ENCODE measurements at regions not wholly inside any gene's neighbourhood (a gene's known extent, or its start where the extent isn't known, plus 50 kb on each side); places are given as distances from the start of the nearest gene placed in this dataset.

DNA sequence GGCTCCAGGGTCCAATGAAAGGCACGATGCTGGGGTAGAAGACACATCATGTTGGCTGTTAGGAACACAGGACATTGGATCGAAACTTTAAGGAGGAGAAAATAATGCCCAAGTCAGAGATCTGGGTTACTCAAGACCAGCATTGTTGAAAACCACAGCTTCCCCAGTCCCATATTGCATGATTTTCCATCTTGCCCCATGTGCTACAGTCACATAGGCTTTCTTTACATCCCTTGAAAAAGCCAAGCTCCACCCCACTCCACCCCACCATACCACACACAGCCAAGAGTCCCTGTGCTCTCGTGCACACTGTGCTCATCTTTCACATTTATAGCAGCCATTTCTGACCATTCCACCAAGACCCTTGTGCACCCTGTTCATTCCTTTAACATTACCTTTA, 636.2 kb downstream of the DIAPH3 start:
- DNase-seq, result no peak

DNA sequence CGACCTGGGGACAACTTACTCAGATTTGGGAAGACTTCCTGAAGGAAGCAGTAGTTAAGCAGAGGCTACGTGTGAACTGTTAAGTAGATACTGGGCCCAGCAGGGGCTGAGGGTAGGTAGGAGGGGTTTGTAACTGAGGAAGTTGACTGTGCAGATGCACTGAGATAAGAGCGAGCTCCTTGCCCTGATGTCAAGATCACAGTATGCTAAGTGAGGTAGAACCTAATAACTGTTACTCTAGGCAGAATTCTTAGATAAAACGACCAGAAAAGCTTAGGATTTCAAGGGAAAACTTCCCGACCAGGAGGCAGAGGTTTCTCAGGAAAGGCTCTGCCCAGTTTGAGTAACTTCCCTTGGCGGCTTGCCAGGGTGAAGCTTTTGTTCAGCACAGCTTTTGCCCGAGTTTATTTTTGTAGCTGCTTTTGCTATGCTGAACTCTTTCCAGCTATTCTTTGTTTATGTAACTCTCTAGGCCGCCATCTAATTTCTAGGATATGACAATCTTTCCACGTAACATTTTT, 632.1 kb downstream of the DIAPH3 start:
- no peak for DNase-seq

DNA sequence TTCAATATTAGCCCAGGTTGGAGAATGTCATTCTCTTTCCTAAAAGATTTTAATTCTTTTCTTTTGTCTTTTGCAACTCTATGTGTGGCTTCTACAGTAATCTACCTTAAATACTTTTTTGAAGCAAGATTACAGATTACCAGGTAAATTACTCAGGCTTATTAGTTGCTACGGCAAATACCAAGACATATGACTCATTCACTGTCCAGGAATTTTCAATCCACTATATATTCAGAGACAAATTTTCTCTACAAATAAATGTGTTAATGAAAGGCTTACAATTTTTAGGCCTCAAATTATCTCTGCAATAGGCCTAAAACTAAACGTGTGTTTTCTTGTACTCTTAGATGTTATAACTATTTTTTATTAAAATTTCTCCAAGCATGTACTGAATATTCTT, 631.3 kb downstream of the DIAPH3 start:
- no peak for DNase-seq

DNA sequence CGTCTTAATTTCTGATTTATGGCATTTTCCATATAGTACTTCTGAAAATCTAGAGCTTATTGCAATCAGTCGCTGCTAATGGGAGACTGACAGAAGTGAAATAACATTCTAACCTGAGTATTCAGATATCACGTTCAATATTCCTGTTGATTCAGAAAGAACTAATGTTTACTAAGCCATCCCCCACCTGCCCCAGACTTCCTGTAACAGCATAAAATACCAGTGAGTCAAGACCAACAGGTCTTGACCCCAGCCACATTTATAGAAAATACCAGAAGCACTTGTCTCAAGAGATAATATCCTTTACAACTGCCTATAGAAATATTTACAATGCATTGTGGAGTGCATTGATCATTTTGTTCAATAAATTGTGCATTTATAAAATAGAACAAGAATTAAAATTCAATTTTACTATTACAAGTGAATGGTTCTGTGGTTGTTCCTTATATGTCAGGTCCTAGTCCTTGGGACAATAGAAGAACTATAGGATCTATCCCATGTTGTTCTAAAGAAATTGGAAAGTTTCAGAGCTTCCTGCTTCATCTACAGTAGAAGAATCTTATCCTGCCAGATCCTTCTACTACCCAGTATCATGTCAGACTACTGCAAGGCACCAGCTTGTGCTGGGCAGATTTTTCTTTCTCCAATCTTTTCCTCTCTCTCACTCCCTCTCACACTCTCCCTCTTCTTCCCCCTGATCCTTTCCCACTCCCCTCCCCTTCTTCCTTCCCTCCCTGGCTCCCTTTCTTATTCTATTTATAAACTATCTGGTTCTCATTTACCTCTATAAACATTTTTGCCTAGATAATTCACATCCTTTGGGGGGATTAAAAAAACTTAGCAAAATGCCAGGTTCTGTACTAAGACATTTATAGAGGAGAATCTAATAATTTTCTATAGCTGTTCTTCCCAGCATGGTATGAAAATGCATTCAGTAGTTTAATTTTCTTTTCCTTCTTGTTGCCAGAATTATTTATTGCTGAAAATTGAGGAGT, 629.9 kb downstream of the DIAPH3 start:
- DNase-seq, result no peak

DNA sequence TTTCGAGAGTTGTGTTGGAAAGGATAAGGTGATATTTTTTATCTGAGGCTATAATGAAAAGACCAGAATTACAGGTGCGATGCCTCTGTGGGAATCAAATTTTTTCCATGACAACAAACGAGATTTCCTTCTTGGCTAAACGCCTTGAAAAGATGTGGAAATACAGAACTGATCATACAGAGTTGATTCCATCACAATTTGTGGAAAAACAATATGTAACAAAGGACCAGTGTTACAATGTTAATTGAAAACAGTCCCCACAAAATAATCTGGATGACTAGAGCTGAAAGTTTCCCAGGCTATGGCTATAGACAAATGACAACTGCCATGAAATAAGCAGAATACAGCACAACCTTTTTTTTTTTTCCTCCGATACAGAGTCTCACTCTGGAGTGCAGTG, 628.9 kb downstream of the DIAPH3 start:
- no peak for DNase-seq

DNA sequence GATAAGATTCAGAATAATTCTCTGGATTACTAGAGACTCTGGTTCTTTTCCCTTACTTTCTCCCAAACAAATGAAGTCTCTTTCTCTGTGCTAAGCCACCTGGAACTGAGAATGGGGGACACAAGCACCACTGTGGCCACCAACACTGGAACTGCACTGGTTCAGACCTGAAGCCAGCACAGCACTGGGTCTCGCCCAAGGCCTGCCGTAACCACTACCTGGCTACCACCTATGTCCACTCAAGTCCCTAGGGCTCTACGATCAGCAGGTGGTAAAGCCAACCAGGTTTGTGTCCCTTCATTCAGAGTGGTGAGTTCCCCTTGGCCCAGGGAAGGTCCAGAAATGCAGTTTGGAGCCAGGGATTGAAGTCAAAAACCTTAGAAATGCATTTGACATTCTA, 626.2 kb downstream of the DIAPH3 start:
- DNase-seq, result no peak

DNA sequence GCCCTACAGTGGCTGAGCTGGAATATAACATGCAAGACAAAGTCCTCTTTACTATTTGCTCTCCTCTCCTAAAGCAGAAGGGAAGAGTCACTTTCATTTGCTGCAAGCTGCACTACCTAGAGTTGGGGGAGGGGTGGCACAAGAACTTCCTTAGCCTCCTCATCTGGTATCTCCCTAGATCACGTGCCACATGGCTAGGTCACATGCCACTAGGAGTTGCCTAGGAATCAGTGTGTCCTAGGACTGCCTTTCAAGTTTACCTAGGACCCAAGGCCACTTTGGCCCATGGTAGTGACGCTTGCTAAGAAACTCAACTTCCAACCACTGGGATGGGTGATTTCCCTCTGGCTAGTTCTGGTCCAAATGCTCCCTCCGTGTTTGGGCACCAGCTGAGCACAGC, 625.2 kb downstream of the DIAPH3 start:
- no peak for DNase-seq

DNA sequence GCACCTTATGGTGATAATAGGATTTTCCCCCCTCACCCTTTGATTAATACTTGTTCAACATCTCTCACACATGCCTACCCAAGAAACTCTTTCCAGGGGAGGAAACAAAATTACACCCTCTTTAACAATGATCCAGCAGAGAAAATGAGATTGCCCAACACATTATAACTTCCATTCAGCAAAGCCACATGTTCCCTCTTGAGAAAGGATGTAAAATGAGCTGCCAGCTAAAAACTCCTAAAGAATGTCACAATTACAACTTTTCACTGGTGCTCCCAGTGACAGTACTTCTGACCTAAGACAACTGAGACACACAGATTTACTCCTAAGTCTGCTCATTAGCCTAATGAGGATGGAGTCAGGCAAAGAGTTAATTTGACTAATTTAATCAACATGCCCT, 621.4 kb downstream of the DIAPH3 start:
- no peak for DNase-seq

DNA sequence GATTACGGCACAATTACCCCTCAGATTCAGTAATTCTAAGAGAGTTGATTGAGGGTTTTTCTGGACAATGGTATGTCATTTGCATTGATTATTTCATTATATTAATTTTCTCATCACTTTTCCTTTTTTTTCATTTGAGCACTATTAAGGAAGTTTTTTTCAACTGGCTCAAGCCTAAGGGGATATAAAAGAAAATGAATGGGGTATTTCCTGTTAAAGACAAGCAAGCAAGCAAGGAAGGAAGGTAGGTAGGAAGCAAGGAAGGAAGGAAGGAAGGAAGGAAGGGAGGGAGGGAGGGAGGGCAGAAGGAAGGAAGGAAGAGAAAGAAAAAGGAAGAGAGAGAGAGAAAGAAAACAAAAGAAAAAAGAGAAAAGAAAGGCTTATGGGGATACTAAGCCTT, 620.3 kb downstream of the DIAPH3 start:
- DNase-seq, result no peak

DNA sequence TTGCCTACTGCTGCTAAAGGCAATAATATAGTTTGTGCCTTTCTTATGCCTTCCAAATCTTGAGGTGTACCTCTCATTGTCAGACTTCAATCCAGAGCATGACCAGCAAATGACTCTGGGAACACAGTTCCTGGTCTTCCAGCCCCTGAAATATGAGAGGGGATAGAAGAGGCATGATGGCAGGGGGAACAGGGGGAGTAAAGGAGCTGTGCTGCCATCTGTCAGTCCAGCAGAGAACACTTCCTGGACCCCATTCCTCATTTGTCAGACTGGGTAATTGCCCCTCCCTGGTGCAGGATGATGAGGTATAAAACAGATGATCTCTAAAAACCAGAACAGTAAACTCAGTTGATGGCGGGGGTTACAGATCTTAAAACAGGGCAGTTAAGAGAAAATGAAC, 618.7 kb downstream of the DIAPH3 start:
- no peak for DNase-seq

DNA sequence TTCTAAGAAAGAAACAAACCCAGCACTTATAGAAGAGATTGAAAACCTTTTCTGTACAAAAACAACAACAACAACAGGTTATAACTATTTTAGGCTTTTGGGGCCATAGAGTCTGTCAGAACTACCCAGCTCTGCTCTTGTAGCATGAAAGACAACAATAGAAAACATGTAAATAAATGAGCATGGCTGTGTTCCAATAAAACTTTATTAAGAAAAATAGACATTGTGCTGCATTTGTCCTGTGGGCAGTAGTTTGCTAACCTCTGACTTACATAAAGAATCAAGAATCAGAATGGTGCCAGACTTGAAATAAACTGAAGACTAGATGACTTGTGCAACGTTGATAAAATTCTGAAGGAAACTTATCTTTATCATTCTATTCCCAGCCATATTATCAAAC, 617.5 kb downstream of the DIAPH3 start:
- DNase-seq, result no peak

DNA sequence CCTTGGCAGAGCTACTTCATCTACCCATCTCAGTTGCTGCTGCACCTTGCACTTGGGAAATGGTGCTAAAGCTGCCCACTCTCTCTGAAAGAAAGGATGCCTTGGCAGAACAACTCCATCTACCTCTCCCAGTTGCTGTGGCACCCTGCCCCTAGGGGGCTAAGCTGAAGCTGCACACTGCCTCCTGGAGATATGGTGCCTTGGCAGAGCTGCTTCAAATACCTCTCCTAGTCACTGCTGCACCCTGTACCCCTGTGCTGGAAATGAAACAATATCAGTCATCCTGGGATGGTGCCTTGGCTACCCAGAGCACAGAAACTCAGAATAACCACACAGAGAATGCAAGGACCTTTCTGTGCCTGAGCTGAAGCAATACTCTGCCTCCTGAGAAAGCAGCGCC, 615.8 kb downstream of the DIAPH3 start:
- no peak for DNase-seq

DNA sequence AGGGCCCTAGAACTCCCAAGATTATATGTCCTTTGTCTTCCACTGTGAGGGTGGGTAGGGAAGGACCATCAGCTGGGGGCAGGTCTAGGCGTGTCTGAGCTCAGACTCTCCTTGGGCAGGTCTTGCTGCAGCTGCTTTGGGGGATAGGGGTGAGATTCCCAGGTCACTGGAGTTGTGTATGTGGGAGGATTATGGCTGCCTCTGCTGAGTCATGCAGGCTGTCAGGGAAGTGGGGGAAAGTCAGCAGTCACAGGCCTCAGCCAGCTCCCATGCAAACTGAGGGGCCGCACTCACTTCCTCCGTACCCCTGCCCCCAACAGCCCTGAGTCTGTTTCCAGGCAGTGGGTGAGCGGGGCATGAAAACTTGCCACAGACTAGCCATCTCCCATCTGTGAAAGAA, 600.8 kb downstream of the DIAPH3 start:
- DNase-seq, result no peak

DNA sequence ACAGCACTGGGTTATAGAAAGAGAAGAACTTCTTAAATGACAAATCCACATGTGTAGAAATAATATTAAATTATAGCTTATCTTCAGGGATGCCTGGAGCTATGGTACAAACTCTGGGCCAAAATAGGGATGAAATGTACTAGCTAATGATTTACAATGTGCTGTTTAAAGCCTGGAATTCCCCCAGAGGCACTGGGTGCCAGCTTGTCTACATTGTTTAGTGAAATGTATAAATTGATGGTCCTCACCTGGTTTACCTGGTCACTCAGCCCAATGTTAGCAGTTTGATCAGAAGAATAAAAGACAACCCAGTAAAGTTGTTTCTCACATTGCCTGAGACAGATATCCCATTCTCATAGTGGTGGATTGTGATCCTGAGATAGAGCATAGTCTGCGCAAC, 597.2 kb downstream of the DIAPH3 start:
- DNase-seq, result no peak

DNA sequence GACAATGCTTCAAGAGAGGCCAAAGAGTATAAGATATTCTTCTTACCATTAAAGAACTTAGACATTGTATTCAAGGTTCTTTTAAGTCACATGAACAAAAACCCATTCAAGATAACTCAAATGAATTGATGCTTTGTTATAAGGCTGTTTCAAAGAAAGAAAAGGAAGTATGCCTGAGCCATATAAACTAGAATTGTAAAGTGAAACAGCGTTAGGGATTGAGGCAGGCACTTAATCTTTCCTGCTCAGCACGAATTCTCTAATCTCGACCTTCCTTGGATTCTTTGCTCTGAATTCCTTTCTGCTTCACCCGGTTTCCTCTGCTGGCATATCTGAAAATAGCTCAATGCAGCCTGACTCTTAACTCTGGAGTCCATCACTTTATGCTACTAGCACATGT, 595.4 kb downstream of the DIAPH3 start:
- DNase-seq, result no peak

DNA sequence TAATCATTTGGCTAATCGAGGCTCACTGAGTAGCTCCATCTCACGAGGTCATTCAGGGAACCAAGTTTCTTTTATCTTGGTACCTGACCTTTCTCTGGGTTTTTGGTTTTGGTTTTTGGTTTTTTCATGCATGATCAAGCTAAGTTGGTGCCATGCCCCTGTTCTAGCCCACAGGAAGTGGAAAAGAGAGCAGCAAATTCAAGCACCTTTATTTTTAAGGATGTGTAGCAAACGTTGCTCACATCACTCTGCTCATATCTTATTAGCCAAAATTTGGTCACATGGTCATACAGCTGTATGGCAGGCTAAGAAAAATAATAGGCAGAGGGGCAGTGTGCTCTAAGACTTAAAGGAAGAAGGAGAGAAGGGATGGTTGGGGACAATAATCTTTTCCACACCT, 593.5 kb downstream of the DIAPH3 start:
- no peak for DNase-seq

DNA sequence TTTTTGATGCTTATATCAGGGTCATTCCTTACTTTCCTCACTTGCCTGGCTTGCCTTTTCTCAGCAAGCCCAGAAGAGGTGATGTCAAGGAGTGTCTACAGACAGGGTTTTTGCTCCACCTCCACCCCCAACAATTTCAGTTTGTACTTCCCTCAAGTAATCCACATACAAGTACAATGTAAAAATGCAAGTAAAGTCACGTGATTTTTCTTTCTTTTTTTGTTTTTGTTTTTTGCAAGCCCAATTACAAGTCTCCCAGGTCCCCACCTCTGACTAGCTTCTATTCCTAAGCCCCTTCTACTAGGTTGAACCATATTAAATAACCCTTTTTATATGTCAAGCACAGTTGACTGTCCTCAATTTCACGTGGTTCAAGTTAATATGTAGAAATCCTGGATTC, 579.6 kb downstream of the DIAPH3 start:
- DNase-seq, result no peak

DNA sequence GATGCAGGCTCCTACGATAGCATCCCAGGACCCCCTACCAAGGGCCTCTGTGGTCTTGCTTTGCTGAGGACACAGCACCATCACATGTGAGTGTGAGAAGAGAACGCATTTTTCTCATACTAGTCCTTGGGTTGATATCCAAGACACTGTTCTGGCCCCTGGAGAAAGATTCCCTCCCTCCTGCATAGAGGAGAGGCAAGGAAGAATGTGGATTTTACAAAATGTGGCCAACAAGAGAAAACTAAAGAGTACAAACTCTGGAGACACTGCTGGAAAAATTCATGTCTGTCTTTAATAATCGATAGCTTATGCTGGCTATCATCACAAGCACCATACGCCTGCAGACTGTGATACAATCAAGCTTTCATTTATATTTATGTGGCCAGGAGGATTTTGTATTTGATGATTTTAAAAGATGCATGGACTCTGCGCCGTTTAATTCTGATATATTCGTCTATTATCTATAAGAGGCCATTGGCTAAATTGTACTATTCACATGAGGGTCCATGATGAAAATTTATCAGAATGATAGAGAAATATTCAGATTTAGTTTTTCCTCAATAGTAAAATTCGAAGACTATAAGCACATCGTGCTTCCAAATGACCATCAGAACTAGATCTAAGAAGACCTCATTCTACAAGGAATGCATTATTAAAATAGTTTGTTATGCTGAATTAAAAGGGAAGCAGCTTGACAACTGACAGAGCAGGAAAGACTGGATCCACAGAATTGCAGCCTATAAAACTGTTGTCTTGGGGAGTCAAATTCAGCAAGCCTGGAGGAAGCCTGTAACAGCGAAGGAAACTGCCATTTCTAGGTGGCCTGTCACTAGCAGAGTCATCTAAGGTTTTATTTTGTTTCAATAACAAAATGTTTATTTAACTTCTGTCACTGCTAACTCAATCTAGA, 578.7 kb downstream of the DIAPH3 start:
- no peak for DNase-seq

DNA sequence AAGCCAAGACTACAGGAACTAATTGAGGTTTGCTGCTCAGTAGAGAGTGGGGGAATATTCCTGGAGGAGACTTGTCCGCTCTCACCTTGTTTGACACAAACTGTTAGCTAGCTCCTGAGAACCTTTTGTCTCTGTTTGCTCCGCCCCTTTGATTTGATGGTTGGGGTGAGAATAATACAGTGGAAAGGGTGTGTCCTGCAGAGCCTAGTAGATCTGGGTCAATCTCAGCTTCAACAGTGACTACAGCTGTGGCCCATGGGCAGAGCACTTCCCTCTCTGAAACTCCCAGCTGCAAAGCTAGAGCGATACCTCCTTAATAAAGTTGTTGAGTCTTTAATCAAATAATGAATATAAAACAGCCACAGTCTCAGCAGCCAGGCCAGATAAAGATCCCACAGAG, 576.7 kb downstream of the DIAPH3 start:
- DNase-seq, result no peak

DNA sequence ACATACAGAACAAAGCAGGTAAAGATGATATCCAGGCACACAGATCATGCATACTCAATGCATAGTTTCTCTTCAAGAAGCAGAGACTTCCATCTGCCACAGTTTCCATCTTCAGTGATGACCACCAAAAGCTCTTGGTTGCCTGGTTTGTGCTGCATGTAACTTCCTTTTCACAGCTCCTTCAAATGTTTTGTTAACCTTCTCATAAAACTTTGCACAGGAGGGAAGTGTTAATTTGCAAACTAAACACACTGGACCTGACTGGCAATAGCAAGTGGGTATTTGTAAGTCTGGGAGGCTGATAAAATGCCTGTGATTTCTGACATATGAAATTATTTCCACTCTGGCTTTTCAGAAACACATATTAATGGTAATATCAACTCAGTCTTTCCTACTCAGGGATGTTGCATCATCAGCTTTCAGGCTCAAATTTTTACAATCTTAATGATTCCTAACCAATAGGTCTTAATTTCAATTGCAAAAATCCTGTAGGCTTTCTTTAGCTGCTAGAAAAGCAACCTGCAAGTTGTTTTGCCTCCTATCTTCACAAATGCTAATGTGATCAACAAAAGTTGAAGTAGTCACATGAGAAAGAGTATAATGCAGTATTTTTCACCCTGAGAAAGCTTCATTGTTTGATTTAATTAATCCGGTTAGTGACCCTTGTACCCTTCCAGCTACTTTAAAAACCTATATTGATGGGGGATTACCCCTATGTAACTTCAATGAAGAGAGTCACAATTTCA, 575.6 kb downstream of the DIAPH3 start:
- DNase-seq, result no peak

DNA sequence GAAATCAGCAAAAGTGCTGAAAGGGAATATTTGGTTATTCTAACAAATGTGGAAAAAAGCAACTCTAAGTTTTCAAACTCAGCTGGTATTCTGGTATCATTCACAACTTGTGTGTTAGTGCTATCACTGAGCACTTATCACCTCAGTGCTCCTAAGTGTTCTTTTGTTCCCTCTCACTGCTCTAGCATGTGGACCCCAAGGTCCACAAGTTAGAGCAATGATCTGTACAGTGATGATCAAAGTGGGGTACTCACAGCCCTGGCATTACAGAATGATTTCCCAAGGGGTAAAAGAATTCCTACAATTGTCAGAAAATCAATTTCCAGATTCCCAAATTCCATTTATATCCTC, 575.0 kb downstream of the DIAPH3 start:
- DNase-seq, result no peak

DNA sequence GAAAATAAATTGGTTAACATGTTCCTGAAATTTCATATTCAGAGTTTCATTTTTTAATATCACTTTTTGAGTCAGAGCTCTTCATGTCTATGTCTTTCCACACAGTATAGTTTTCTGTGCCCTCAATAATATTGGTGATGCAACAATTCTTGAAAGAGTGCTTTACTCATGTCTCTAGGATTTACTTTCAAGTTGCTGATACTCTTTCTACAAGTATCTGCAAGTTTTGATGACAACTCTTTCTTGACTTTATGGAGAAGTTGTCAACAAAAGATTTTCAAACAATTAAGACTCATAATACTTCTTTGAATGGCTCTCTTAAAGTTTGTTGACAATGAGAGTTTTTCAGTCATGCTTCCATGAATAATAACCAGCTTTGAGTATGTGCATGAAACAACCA, 561.7 kb downstream of the DIAPH3 start:
- DNase-seq, result no peak

DNA sequence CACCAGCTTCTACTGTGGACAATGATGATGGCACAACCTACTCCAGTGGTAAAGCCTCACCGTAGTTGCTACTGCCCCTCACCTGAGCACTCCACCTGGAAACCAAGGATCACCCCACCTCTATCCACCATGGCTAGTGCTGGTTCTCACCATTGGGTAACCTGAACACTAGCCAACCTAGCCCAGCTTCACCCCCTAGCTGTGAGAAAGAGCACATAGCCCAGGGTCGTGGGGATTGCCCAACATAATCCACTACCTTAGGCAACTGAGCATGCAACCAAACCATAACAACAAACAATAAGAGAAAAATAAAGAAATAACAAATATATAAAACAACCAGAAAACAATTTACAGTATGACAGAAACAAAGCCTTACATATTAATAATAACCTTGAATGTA, 560.1 kb downstream of the DIAPH3 start:
- no peak for DNase-seq

All from NCI-H187 (cell line).